ENCODE measurements at regions not wholly inside any gene's neighbourhood (a gene's known extent, or its start where the extent isn't known, plus 50 kb on each side); places are given as distances from the start of the nearest gene placed in this dataset.

DNA sequence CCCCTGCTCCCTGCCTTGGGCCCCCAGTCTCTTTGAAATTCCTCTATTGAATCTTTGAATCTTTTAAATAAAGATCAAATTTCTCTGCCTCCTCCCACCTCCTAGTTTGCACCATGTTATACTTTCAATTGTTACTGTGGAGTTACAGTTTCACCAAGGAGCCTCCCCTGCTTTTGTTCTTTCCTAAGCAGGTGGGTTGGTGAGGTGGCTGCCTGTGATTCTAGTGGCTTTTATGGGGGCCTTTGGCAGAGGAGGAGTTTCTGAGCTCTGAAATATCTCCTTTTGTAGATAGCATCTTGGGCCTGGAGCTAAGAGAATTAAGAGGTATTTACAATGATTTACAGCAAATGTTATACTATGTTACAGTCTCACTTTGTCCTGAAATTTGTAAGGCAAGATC lies 133.8 kb upstream of the STX18 start:
- H3K4me1 Mint-ChIP-seq, result no peaks in the 10 kb centered on the region
- no peaks in the 10 kb centered on the region for H3K9me3 Mint-ChIP-seq
- no peak overlapping the region for H3K4me3 Mint-ChIP-seq
- peaks cover 14% of the 10 kb centered on the region for H3K36me3 Mint-ChIP-seq
- H3K27me3 Mint-ChIP-seq, result no peaks in the 10 kb centered on the region
- no peak overlapping the region for H3K27ac Mint-ChIP-seq

DNA sequence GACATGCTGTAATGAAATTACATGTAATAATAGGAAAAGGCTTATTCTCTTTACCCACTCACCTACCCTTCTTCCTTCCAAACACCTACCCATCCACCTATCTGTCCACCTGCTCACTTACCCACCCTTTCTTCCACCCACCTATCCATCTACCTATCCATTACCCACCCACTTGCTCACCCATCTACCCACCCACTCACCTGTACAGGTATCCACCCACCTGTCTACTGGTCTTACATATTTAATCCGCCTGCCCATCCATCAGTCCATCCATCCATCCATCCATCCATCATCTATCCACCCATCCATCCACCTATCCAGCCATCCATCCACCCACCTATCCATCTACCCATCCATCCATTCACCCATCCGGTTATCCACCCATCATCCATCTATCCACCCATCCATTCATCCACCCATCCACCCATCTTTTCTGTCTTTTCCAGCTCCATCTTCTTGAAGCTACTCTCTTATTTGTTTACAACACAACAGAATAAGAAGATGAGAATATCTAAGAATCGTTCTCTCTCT lies 133.3 kb upstream of the STX18 start:
- Mint-ChIP-seq H3K4me3 (no peak overlapping the region), H3K4me1 (no peaks in the 10 kb centered on the region), H3K9me3 (no peaks in the 10 kb centered on the region), H3K27ac (no peak overlapping the region), H3K36me3 (peaks cover 14% of the 10 kb centered on the region), H3K27me3 (no peaks in the 10 kb centered on the region)

DNA sequence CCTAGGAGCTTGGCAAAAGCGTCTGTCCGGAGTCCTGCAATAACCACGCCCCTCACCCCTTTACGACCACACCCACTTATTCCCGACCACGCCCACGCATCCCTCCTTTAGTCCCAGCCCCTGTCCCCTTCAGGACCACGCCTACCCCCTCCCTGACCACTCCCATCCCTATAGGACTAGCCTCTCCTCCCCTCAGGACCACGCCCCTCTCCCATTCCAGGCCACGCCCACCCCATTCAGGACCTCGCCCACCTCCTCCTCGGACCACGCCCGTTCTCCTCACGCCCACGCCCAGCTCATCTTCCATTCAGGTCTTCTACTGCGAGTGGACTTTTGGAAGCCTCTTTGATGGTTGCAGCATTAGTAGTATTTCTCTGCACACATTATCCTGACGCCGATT lies 131.2 kb upstream of the STX18 start:
- Mint-ChIP-seq H3K4me1 (no peaks in the 10 kb centered on the region), H3K27me3 (no peaks in the 10 kb centered on the region), H3K9me3 (no peaks in the 10 kb centered on the region), H3K27ac (no peak overlapping the region), H3K36me3 (peaks cover 13% of the 10 kb centered on the region), H3K4me3 (no peak overlapping the region)

DNA sequence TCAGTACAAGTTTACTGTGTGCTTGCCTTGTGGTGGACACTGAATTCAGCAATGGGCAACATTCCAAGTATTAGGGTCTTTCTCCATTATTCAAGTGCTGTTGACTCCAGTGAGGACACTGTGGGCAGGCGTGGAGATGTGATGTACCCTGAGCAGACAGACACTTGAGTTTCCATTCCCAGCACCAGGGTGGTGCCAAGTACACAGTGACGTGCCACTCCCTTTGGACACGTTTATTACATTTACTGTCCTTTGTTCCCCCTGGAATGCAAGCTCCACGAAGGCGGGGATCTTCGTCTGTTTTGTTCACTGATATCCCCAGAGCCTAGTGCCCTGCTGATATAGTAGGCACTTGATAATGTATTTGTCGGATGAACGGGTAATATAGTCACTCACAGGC lies 130.6 kb upstream of the STX18 start:
- no peak overlapping the region for H3K4me3 Mint-ChIP-seq

GRCh38 chr4:4671774-4672349 lies 130.0 kb upstream of the STX18 start:
- H3K4me1 Mint-ChIP-seq, result no peaks in the 10 kb centered on the region
- peaks cover 11% of the 10 kb centered on the region for H3K36me3 Mint-ChIP-seq
- no peak overlapping the region for H3K27ac Mint-ChIP-seq
- no peak overlapping the region for H3K4me3 Mint-ChIP-seq
- no peaks in the 10 kb centered on the region for H3K9me3 Mint-ChIP-seq
- no peaks in the 10 kb centered on the region for H3K27me3 Mint-ChIP-seq

More for the DNA sequence above, 130.6 kb upstream of the STX18 start:
- H3K27me3 Mint-ChIP-seq, result no peaks in the 10 kb centered on the region
- peaks cover 11% of the 10 kb centered on the region for H3K36me3 Mint-ChIP-seq
- H3K9me3 Mint-ChIP-seq, result no peaks in the 10 kb centered on the region
- H3K27ac Mint-ChIP-seq, result no peak overlapping the region
- H3K4me1 Mint-ChIP-seq, result no peaks in the 10 kb centered on the region

- Mint-ChIP-seq H3K9me3 (no peaks in the 10 kb centered on the region), H3K27ac (no peak overlapping the region), H3K27me3 (no peaks in the 10 kb centered on the region), H3K4me3 (no peak overlapping the region), H3K36me3 (peaks cover 11% of the 10 kb centered on the region), H3K4me1 (no peaks in the 10 kb centered on the region)
These were observed 129.0 kb upstream of the STX18 start for GRCh38 chr4:4670869-4671268.

- Mint-ChIP-seq H3K4me3 (no peak overlapping the region), H3K27ac (no peak overlapping the region), H3K36me3 (peaks cover 11% of the 10 kb centered on the region), H3K4me1 (no peaks in the 10 kb centered on the region), H3K9me3 (no peaks in the 10 kb centered on the region), H3K27me3 (no peaks in the 10 kb centered on the region)
These were observed 126.7 kb upstream of the STX18 start for GRCh38 chr4:4668355-4669210.

DNA sequence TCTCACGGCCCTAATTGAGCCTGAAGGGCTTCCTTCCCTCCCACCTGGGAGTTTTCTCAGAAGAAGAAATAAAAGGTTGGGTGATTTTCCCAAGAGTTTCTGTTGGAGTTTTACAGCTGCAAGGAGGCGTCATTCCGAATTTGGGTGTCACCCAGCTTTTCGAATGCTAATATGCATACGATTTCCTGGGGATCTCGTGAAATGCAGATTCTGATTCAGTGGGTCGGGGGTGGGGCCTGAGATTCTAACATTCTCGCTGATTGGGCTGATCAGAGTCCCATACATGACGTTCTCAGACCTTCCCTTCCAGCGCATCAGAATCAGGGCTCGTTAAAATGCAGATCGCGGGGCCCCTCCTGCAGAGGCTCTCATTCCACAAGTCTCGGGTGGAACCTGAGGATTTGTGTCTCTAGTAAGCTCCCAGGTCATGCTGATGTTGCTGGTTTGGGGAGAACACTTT lies 125.8 kb upstream of the STX18 start:
- H3K36me3 Mint-ChIP-seq, result peaks cover 9% of the 10 kb centered on the region
- H3K27me3 Mint-ChIP-seq, result no peaks in the 10 kb centered on the region
- no peaks in the 10 kb centered on the region for H3K9me3 Mint-ChIP-seq

DNA sequence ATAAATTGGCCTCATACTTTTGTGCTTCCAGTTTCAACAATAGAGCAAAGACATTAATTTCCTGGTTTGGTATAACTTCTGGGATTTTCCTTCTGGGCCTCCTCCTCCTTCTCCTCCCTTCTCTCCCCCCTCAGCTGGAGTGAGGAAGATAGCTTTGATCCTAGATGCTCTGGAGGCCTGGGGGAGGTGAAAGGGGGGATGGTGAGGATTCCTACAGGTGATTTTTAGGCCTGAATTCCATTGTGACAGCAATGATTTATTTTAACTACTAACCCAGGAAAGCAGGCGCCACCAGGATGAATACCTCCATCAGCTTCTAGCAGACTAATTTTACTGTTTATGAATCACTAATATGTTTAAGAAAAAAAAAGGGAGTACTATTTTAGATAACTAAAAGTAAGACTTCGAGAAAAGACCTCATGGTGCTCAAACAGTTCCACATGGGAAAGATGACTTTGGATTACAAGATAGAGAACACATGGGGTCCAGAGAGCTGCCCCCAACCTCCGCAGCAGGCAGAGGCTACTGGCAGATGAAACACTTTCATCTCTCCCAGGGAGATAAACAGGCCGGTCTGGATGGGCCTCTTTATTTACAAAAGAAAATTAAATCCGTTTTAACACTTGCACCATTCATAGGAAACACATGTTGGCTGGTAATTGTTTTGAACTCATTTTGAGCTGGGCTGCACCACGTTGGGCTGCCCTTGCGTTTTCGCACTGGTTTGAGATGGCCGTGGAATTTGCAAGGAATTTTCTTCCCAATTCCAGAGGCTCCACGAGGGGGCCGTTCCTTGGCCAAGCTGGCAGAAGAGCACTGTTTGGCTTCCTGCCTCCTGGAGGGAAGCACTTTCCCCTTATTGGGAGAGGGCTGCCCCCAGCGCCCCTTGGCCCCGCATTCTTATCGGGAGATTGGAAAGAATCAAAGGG lies 125.1 kb upstream of the STX18 start:
- Mint-ChIP-seq H3K4me3 (no peak overlapping the region), H3K36me3 (peaks cover 9% of the 10 kb centered on the region), H3K4me1 (no peaks in the 10 kb centered on the region), H3K9me3 (no peaks in the 10 kb centered on the region), H3K27me3 (no peaks in the 10 kb centered on the region), H3K27ac (no peak overlapping the region)

More for the DNA sequence above, 125.8 kb upstream of the STX18 start:
- no peaks in the 10 kb centered on the region for H3K4me1 Mint-ChIP-seq
- no peak overlapping the region for H3K4me3 Mint-ChIP-seq
- H3K27ac Mint-ChIP-seq, result no peak overlapping the region

DNA sequence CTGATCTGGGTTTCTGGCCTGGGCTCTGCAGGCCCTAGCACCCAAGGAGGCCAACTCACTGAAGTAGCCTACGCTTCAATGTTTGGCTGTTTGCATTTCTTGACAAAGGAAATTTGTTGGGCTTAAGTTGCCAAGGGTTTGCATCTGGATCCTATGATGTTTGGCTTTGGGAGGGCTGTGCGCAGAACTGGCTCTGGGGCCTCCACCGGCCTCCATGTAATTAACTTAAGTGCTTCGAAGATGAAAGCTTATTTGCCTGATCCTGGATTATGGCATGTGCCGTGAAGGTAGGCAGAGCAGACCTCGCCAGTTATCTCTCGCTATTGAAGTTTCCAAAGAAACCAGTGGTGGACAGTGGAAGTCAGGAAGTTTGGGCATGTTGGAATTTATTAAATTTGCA lies 124.3 kb upstream of the STX18 start:
- no peak overlapping the region for H3K27ac Mint-ChIP-seq
- no peaks in the 10 kb centered on the region for H3K9me3 Mint-ChIP-seq
- H3K36me3 Mint-ChIP-seq, result peaks cover 9% of the 10 kb centered on the region
- no peaks in the 10 kb centered on the region for H3K27me3 Mint-ChIP-seq
- H3K4me1 Mint-ChIP-seq, result no peaks in the 10 kb centered on the region
- no peak overlapping the region for H3K4me3 Mint-ChIP-seq

- Mint-ChIP-seq H3K9me3 (no peaks in the 10 kb centered on the region), H3K27me3 (no peaks in the 10 kb centered on the region), H3K27ac (no peak overlapping the region), H3K36me3 (peaks cover 9% of the 10 kb centered on the region), H3K4me1 (no peaks in the 10 kb centered on the region), H3K4me3 (no peak overlapping the region)
These were observed 122.4 kb upstream of the STX18 start for GRCh38 chr4:4664234-4664633.

DNA sequence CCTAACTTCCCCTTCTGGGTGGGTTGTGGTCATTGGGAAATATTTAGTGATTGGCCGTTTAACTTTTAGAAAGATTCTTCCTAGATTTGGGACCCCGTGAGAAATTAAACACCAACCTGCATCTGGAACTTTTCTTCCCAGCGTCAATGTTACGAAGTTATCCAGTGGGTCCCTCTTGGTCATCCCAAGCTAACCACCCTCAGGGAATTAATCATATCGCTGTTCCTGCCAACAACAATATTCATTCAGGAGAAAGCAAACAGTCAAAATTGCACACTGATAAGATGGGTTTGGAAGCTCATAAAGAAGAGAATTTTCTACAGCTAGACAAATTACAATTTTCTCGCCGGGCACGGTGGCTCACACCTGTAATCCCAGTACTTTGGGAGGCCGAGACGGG lies 121.2 kb upstream of the STX18 start:
- peaks cover 9% of the 10 kb centered on the region for H3K36me3 Mint-ChIP-seq
- H3K4me3 Mint-ChIP-seq, result no peak overlapping the region
- H3K9me3 Mint-ChIP-seq, result no peaks in the 10 kb centered on the region
- no peaks in the 10 kb centered on the region for H3K4me1 Mint-ChIP-seq
- H3K27ac Mint-ChIP-seq, result no peak overlapping the region
- no peaks in the 10 kb centered on the region for H3K27me3 Mint-ChIP-seq

- no peaks in the 10 kb centered on the region for H3K4me1 Mint-ChIP-seq
- H3K27ac Mint-ChIP-seq, result no peak overlapping the region
- H3K9me3 Mint-ChIP-seq, result no peaks in the 10 kb centered on the region
- peaks cover 9% of the 10 kb centered on the region for H3K36me3 Mint-ChIP-seq
- H3K27me3 Mint-ChIP-seq, result no peaks in the 10 kb centered on the region
- H3K4me3 Mint-ChIP-seq, result no peak overlapping the region
These were observed 120.4 kb upstream of the STX18 start for GRCh38 chr4:4662230-4662629.

GRCh38 chr4:4659871-4660651 lies 118.2 kb upstream of the STX18 start:
- H3K4me3 Mint-ChIP-seq, result no peak overlapping the region
- H3K4me1 Mint-ChIP-seq, result no peaks in the 10 kb centered on the region
- H3K9me3 Mint-ChIP-seq, result no peaks in the 10 kb centered on the region
- H3K36me3 Mint-ChIP-seq, result peaks cover 3% of the 10 kb centered on the region
- H3K27me3 Mint-ChIP-seq, result no peaks in the 10 kb centered on the region
- H3K27ac Mint-ChIP-seq, result no peak overlapping the region

- no peak overlapping the region for H3K4me3 Mint-ChIP-seq
- H3K36me3 Mint-ChIP-seq, result peaks cover under 1% of the 10 kb centered on the region
- no peak overlapping the region for H3K27ac Mint-ChIP-seq
- H3K9me3 Mint-ChIP-seq, result no peaks in the 10 kb centered on the region
- H3K27me3 Mint-ChIP-seq, result no peaks in the 10 kb centered on the region
- no peaks in the 10 kb centered on the region for H3K4me1 Mint-ChIP-seq
These were observed 116.2 kb upstream of the STX18 start for GRCh38 chr4:4658052-4658451.
